Activated T-cell treated with anti-CD3 and anti-CD28 coated beads, Interleukin-2, amount 50 U/mL, for 24 hours (primary cell): ENCODE measurements at regions not wholly inside any gene's neighbourhood (a gene's known extent, or its start where the extent isn't known, plus 50 kb on each side); places are given as distances from the start of the nearest gene placed in this dataset.
"Not testable (repeated sequence)": the region's sequence is repeated elsewhere in the genome, so short reads cannot be mapped to it uniquely, and the experiment has no call there.

ENCODE experiments used
- DNase-seq: peaks from one replicate; pipeline ENCODE4 v3.0.0-alpha.2; 2020
- H3K27ac Mint-ChIP-seq: 2 replicates; pipeline ENCODE4 v1.8.0; 2020; ENCODE audit warnings: mild to moderate bottlenecking, mixed read lengths
- H3K27me3 Mint-ChIP-seq: 2 replicates; pipeline ENCODE4 v1.8.0; 2020; ENCODE audit warnings: mixed read lengths
- H3K36me3 Mint-ChIP-seq: 2 replicates; pipeline ENCODE4 v1.8.0; 2020; ENCODE audit warnings: low read depth, mixed read lengths
- H3K4me1 Mint-ChIP-seq: 2 replicates; pipeline ENCODE4 v1.8.0; 2020; ENCODE audit warnings: low read depth, mixed read lengths
- H3K4me3 Mint-ChIP-seq: 2 replicates; pipeline ENCODE4 v1.8.0; 2020; ENCODE audit warnings: mild to moderate bottlenecking, moderate library complexity, mixed read lengths
- H3K9me3 Mint-ChIP-seq: 2 replicates; pipeline ENCODE4 v1.8.0; 2020; ENCODE audit warnings: mixed read lengths

- H3K4me1 Mint-ChIP-seq: no peaks in the 10 kb centered on the region
- no peak for DNase-seq
- no peak overlapping the region for H3K27ac Mint-ChIP-seq
- no peak overlapping the region for H3K4me3 Mint-ChIP-seq
- H3K36me3 Mint-ChIP-seq: no peaks in the 10 kb centered on the region
- H3K27me3 Mint-ChIP-seq: no peaks in the 10 kb centered on the region
- peaks cover 4% of the 10 kb centered on the region for H3K9me3 Mint-ChIP-seq
These were observed 103.7 kb downstream of the TTC6 start for GRCh38 chr14:37698840-37699777.

DNA sequence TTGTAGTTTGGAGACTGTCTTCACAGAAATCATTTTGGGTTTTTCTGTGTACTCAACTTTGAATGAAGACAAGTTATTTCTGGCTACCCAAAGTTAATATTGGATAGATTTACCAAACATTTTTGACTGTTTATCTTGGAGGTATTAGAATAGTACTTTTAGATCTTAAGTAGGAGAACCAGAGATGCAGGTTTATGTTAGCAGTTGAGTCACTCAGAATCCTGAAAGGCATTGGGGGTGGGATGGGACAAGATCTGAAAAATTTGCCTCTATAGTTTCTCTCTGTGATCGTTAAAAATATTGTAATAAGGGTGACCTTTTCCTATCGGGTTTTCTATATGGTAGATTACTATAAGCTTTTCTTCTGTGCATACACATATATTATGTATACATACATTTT lies 112.3 kb downstream of the TTC6 start:
- Mint-ChIP-seq H3K4me1 (no peaks in the 10 kb centered on the region), H3K27ac (no peak overlapping the region), H3K27me3 (no peaks in the 10 kb centered on the region), H3K9me3 (no peaks in the 10 kb centered on the region), H3K36me3 (no peaks in the 10 kb centered on the region), H3K4me3 (no peak overlapping the region)
- no peak for DNase-seq

DNA sequence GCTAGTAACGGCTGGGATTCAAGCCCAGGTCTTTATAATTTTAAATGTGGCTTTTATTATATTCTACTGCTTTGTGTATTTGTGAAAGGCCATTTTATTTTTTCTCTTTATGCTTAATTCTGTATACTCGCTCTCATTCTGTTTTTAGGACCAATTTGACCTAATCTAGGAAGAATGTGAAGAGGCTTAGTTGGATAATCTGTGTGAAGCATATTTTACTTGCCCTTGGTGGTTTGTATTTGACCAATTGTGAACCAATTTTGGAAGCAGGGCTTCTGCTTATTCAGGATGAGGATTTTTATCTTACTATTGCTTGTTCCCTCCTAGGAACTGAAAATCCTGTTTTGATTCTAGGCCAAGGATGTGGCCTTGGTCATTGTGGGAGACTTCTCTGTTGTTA lies 113.1 kb downstream of the TTC6 start:
- Mint-ChIP-seq H3K9me3 (no peaks in the 10 kb centered on the region), H3K27me3 (no peaks in the 10 kb centered on the region), H3K4me1 (no peaks in the 10 kb centered on the region), H3K36me3 (no peaks in the 10 kb centered on the region), H3K4me3 (no peak overlapping the region), H3K27ac (no peak overlapping the region)
- no peak for DNase-seq

GRCh38 chr14:37709419-37710195 lies 114.2 kb downstream of the TTC6 start:
- Mint-ChIP-seq H3K9me3 (no peaks in the 10 kb centered on the region), H3K36me3 (no peaks in the 10 kb centered on the region), H3K4me3 (no peak overlapping the region), H3K4me1 (no peaks in the 10 kb centered on the region), H3K27me3 (no peaks in the 10 kb centered on the region), H3K27ac (no peak overlapping the region)
- DNase-seq: no peak

- H3K4me3 Mint-ChIP-seq: no peak overlapping the region
- no peak for DNase-seq
- H3K36me3 Mint-ChIP-seq: no peaks in the 10 kb centered on the region
- H3K4me1 Mint-ChIP-seq: no peaks in the 10 kb centered on the region
- H3K27ac Mint-ChIP-seq: no peak overlapping the region
- no peaks in the 10 kb centered on the region for H3K27me3 Mint-ChIP-seq
- H3K9me3 Mint-ChIP-seq: no peaks in the 10 kb centered on the region
These were observed 116.0 kb downstream of the TTC6 start for GRCh38 chr14:37711356-37711830.

DNA sequence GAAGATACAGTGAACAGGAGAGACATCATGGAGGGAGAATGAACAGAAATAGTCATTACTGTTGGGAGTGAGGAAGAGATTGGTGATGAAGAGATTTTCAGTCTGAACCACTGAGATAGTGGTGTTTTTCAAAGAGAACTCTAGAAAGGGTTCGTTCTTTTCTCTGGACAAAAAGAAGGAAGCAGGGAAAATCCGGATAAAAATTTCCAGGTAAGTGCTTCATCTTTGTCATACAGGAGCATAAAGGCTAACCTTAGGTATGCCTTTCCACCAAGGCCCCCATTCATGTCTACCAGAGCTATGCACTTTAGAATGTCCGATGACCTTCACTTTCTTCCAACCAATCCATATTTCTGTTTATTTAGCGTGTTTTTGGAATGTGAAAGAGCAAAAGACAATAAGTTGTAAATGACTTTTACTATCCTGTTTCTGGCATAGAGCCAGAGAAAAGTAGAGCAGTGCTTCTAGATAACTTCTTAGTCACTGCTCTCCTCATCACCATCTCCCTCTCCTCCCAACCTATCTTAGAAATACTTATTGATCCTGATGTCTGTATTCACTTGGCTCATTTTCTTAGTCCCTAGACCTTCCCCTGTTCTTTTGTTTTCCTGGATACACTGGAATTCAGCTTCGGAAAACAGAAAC lies 116.5 kb downstream of the TTC6 start:
- Mint-ChIP-seq H3K36me3 (no peaks in the 10 kb centered on the region), H3K4me1 (no peaks in the 10 kb centered on the region), H3K27ac (no peak overlapping the region), H3K4me3 (no peak overlapping the region), H3K9me3 (no peaks in the 10 kb centered on the region), H3K27me3 (no peaks in the 10 kb centered on the region)
- DNase-seq: no peak

DNA sequence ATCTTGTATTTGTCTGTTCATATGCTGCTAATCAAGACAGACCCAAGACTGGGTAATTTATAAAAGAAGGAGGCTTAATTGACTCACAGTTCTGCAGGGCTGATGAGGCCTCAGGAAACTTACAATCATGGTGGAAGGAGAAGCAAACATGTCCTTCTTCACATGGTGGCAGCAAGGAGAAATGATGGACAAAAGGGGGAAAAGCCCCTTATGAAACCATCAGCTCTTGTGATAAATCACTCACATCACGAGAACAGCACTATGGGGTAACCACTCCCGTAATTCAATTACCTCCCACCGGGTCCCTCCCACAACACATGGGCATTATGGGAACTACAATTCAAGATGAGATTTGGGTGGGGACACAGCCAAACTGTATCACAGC lies 117.0 kb downstream of the TTC6 start:
- not testable (repeated sequence) for H3K27me3 Mint-ChIP-seq, H3K4me1 Mint-ChIP-seq, H3K27ac Mint-ChIP-seq, H3K9me3 Mint-ChIP-seq, H3K4me3 Mint-ChIP-seq, H3K36me3 Mint-ChIP-seq, DNase-seq

DNA sequence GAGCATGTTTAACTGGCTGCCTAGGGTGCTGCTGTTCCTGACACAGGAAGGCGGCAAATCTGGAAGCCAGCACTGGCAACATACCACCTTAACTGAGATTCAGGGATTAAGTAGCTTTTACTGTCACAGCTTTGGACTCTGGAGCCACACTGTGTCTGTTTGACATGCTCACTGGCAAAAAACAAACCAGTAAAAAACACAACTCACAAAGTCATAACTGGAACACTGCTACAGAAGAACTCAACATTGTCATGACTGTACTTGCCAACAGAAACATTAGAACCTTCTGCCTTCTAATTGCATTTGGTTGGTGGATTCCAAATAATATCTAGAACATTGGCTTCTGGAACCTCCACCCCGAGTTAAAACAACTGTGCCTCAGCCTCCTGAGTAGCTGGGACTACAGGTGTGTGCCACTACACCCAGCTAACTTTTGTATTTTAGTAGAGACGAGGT lies 117.6 kb downstream of the TTC6 start:
- H3K9me3 Mint-ChIP-seq: no peaks in the 10 kb centered on the region
- H3K27ac Mint-ChIP-seq: no peak overlapping the region
- H3K4me1 Mint-ChIP-seq: no peaks in the 10 kb centered on the region
- no peaks in the 10 kb centered on the region for H3K36me3 Mint-ChIP-seq
- no peaks in the 10 kb centered on the region for H3K27me3 Mint-ChIP-seq
- H3K4me3 Mint-ChIP-seq: no peak overlapping the region
- no peak for DNase-seq

DNA sequence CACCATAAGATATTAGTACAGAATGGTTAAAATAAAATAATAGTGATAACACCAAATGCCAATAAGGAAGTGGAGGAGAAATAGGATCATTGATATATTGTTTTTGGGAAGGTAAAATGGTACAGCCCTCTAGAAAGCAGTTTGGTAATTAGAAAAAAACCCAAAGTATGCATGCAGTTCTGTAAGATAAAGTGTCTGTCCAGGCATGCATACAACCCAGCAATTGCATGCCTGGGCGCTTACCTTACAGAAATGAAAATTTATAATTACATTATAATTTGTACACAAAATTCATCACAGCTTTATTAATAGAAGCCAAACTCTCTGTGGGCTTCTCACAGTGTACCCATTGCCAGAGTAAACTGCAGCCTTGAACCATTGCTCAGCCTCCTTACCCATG lies 124.7 kb downstream of the TTC6 start:
- no peaks in the 10 kb centered on the region for H3K4me1 Mint-ChIP-seq
- H3K9me3 Mint-ChIP-seq: no peaks in the 10 kb centered on the region
- H3K27ac Mint-ChIP-seq: no peak overlapping the region
- H3K27me3 Mint-ChIP-seq: no peaks in the 10 kb centered on the region
- no peaks in the 10 kb centered on the region for H3K36me3 Mint-ChIP-seq
- H3K4me3 Mint-ChIP-seq: no peak overlapping the region
- DNase-seq: no peak

DNA sequence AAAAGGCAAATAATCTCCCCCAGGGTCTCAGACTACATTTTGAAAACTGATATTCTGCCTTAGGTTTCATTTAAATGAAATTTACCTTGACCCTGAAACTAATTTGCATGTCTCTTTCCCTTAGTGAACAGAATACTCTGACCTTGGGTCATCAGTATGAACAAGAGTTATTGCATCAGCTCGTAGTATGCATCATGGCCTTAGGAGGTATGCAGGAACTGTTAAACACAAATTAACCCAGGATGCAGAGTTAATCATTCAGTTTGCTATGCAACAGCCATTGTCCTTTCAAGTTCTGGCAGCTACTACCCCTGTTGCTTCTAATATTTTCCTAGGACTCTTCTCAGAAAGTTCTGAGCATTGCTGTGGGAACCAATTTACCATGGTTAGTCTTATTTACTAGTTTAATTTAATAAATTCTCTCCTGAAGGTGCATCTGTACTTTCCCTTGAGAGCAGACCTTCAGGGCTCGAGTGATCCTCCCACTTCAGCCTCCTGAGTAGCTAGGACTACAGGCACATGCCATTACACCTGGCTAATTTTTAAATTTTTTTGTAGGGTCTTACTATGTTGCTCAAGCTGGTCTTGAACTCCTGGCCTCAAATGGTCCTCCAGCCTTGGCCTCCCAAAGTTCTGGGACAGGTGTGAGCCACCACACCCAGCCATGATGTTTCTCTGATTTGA lies 126.7 kb downstream of the TTC6 start:
- no peaks in the 10 kb centered on the region for H3K9me3 Mint-ChIP-seq
- DNase-seq: no peak
- no peaks in the 10 kb centered on the region for H3K27me3 Mint-ChIP-seq
- H3K36me3 Mint-ChIP-seq: no peaks in the 10 kb centered on the region
- H3K4me1 Mint-ChIP-seq: no peaks in the 10 kb centered on the region
- no peak overlapping the region for H3K27ac Mint-ChIP-seq
- H3K4me3 Mint-ChIP-seq: no peak overlapping the region

GRCh38 chr14:37723515-37723914 lies 128.1 kb downstream of the TTC6 start:
- no peaks in the 10 kb centered on the region for H3K36me3 Mint-ChIP-seq
- H3K27ac Mint-ChIP-seq: no peak overlapping the region
- H3K27me3 Mint-ChIP-seq: no peaks in the 10 kb centered on the region
- no peak overlapping the region for H3K4me3 Mint-ChIP-seq
- no peaks in the 10 kb centered on the region for H3K9me3 Mint-ChIP-seq
- no peak for DNase-seq
- H3K4me1 Mint-ChIP-seq: no peaks in the 10 kb centered on the region

GRCh38 chr14:37726708-37727107 lies 131.3 kb downstream of the TTC6 start:
- H3K9me3 Mint-ChIP-seq: no peaks in the 10 kb centered on the region
- no peak overlapping the region for H3K27ac Mint-ChIP-seq
- DNase-seq: no peak
- H3K36me3 Mint-ChIP-seq: no peaks in the 10 kb centered on the region
- H3K4me3 Mint-ChIP-seq: no peak overlapping the region
- H3K27me3 Mint-ChIP-seq: no peaks in the 10 kb centered on the region
- H3K4me1 Mint-ChIP-seq: no peaks in the 10 kb centered on the region

GRCh38 chr14:37729218-37729617 lies 133.8 kb downstream of the TTC6 start:
- DNase-seq: no peak
- no peak overlapping the region for H3K27ac Mint-ChIP-seq
- H3K4me3 Mint-ChIP-seq: no peak overlapping the region
- no peaks in the 10 kb centered on the region for H3K36me3 Mint-ChIP-seq
- no peaks in the 10 kb centered on the region for H3K27me3 Mint-ChIP-seq
- H3K4me1 Mint-ChIP-seq: no peaks in the 10 kb centered on the region
- no peaks in the 10 kb centered on the region for H3K9me3 Mint-ChIP-seq

GRCh38 chr14:37731094-37731493 lies 135.7 kb downstream of the TTC6 start:
- no peak for DNase-seq
- Mint-ChIP-seq H3K27me3 (no peaks in the 10 kb centered on the region), H3K36me3 (no peaks in the 10 kb centered on the region), H3K4me3 (no peak overlapping the region), H3K9me3 (peaks cover 4% of the 10 kb centered on the region), H3K27ac (no peak overlapping the region), H3K4me1 (no peaks in the 10 kb centered on the region)
